Testis (tissue), 2 donors: ENCODE measurements at regions not wholly inside any gene's neighbourhood (a gene's known extent, or its start where the extent isn't known, plus 50 kb on each side); places are given as distances from the start of the nearest gene placed in this dataset.

Source experiments
- POLR2A ChIP-seq: fragments of 450-650 bp; IDR thresholded peaks from one replicate; pipeline ENCODE4 v1.6.1; 2017; ENCODE audit warnings: antibody characterized with exemption, mild to moderate bottlenecking, moderate library complexity
- TF ChIP-seq, protein P1 (sequence below), 3 experiments: fragments of 450-650 bp in 2 of 3; fragments of 200-600 bp in 1 of 3; sonication (generic) in 1 of 3; IDR thresholded peaks; one replicate each; pipeline ENCODE4 v1.5.1; 2016 to 2019; ENCODE audit warnings: antibody characterized with exemption in 3 of 3, mild to moderate bottlenecking in 2 of 3, moderate library complexity in 1 of 3

DNA sequence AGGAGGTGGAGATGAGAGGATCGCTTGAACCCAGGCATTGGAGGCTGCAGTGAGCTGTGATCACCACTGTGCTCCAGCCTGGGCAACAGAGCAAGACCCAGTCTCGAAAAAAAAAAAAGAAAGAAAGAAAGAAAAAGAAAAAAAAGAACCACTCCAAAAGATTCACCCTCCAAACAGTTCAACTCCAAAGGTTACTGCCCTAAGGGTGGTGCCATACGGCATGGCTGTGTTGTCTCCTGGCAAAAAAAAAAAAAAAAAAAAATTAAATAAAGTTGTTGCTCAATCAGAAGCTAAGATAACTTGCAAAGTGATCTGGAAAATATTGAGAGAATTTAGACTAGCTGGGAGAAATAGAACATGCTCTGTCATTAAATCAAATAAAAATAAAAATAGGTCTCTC, 79.5 kb downstream of the KCTD15 start:
- TF ChIP-seq, protein P1, sequence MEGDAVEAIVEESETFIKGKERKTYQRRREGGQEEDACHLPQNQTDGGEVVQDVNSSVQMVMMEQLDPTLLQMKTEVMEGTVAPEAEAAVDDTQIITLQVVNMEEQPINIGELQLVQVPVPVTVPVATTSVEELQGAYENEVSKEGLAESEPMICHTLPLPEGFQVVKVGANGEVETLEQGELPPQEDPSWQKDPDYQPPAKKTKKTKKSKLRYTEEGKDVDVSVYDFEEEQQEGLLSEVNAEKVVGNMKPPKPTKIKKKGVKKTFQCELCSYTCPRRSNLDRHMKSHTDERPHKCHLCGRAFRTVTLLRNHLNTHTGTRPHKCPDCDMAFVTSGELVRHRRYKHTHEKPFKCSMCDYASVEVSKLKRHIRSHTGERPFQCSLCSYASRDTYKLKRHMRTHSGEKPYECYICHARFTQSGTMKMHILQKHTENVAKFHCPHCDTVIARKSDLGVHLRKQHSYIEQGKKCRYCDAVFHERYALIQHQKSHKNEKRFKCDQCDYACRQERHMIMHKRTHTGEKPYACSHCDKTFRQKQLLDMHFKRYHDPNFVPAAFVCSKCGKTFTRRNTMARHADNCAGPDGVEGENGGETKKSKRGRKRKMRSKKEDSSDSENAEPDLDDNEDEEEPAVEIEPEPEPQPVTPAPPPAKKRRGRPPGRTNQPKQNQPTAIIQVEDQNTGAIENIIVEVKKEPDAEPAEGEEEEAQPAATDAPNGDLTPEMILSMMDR (IDR thresholded peaks at IDR 0.05), result no peak
- TF ChIP-seq POLR2A, result no peak
